ENCODE measurements at regions not wholly inside any gene's neighbourhood (a gene's known extent, or its start where the extent isn't known, plus 50 kb on each side); places are given as distances from the start of the nearest gene placed in this dataset.

GRCh38 chr2:5379811-5380210 is 312.4 kb upstream of the SOX11 start:
- no peak for DNase-seq

GRCh38 chr2:5385596-5385995 is 306.6 kb upstream of the SOX11 start:
- no peak for DNase-seq

- no peak for DNase-seq
These were observed 304.8 kb upstream of the SOX11 start for GRCh38 chr2:5387406-5387805.

- no peak for DNase-seq
These were observed 302.4 kb upstream of the SOX11 start for GRCh38 chr2:5389740-5390139.

- DNase-seq: no peak
These were observed 300.8 kb upstream of the SOX11 start for GRCh38 chr2:5391362-5391761.

- DNase-seq: no peak
These were observed 299.5 kb upstream of the SOX11 start for GRCh38 chr2:5392658-5393057.

GRCh38 chr2:5393474-5393873 is 298.7 kb upstream of the SOX11 start:
- DNase-seq: no peak

- DNase-seq: no peak
These were observed 298.0 kb upstream of the SOX11 start for GRCh38 chr2:5394223-5394622.

- no peak for DNase-seq
These were observed 291.0 kb upstream of the SOX11 start for GRCh38 chr2:5401115-5401657.

- no peak for DNase-seq
These were observed 288.8 kb upstream of the SOX11 start for GRCh38 chr2:5403392-5403791.

GRCh38 chr2:5409898-5410381 is 282.2 kb upstream of the SOX11 start:
- no peak for DNase-seq

- no peak for DNase-seq
These were observed 281.0 kb upstream of the SOX11 start for GRCh38 chr2:5410991-5411700.

- no peak for DNase-seq
These were observed 280.2 kb upstream of the SOX11 start for GRCh38 chr2:5412001-5412400.

- no peak for DNase-seq
These were observed 258.3 kb upstream of the SOX11 start for GRCh38 chr2:5433855-5434254.

GRCh38 chr2:5437375-5437774 is 254.8 kb upstream of the SOX11 start:
- no peak for DNase-seq

- DNase-seq: no peak
These were observed 252.0 kb upstream of the SOX11 start for GRCh38 chr2:5440174-5440573.

GRCh38 chr2:5442736-5443135 is 249.4 kb upstream of the SOX11 start:
- no peak for DNase-seq

- DNase-seq: no peak
These were observed 248.0 kb upstream of the SOX11 start for GRCh38 chr2:5444168-5444567.

GRCh38 chr2:5444854-5445253 is 247.3 kb upstream of the SOX11 start:
- no peak for DNase-seq

GRCh38 chr2:5449867-5450266 is 242.3 kb upstream of the SOX11 start:
- DNase-seq: no peak

- no peak for DNase-seq
These were observed 238.7 kb upstream of the SOX11 start for GRCh38 chr2:5453220-5454050.

- no peak for DNase-seq
These were observed 238.2 kb upstream of the SOX11 start for GRCh38 chr2:5454051-5454390.

- DNase-seq: no peak
These were observed 233.1 kb upstream of the SOX11 start for GRCh38 chr2:5459041-5459440.

- DNase-seq: no peak
These were observed 227.5 kb upstream of the SOX11 start for GRCh38 chr2:5464657-5465056.

Measured in activated effector memory CD4-positive, alpha-beta T cell treated with anti-CD3 and anti-CD28 coated beads, Interleukin-2, amount 50 U/mL, for 16 hours (primary cell).